ENCODE measurements at regions not wholly inside any gene's neighbourhood (a gene's known extent, or its start where the extent isn't known, plus 50 kb on each side); places are given as distances from the start of the nearest gene placed in this dataset.

DNA sequence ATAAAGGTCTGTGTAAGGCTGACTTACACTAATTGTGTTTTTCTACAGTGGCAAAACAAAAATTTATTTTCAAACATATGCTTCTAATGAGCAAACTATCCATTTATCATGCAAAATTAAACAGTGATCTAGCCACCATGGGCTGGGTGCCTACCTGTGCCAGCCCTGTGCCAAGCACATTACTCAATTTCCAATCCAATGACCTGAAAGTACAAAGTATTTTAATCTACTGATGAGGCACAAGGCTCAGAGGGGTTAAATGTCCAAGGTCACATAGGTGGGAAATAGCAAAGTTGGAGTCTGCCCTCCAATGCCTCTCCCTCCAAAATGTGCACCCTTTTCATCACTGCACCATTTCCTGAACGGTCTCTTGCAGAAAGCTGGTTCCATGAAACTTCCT is 279.1 kb upstream of the FMN2 start:
- TF ChIP-seq, protein P1, sequence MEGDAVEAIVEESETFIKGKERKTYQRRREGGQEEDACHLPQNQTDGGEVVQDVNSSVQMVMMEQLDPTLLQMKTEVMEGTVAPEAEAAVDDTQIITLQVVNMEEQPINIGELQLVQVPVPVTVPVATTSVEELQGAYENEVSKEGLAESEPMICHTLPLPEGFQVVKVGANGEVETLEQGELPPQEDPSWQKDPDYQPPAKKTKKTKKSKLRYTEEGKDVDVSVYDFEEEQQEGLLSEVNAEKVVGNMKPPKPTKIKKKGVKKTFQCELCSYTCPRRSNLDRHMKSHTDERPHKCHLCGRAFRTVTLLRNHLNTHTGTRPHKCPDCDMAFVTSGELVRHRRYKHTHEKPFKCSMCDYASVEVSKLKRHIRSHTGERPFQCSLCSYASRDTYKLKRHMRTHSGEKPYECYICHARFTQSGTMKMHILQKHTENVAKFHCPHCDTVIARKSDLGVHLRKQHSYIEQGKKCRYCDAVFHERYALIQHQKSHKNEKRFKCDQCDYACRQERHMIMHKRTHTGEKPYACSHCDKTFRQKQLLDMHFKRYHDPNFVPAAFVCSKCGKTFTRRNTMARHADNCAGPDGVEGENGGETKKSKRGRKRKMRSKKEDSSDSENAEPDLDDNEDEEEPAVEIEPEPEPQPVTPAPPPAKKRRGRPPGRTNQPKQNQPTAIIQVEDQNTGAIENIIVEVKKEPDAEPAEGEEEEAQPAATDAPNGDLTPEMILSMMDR (IDR thresholded peaks at IDR 0.05): no peak
- TF ChIP-seq POLR2A (IDR thresholded peaks at IDR 0.05): no peak
